ENCODE measurements at regions not wholly inside any gene's neighbourhood (a gene's known extent, or its start where the extent isn't known, plus 50 kb on each side); places are given as distances from the start of the nearest gene placed in this dataset.

GRCh38 chr12:114266536-114266935 is 139.4 kb downstream of the TBX5 start:
- TF ChIP-seq CTCF (IDR thresholded peaks at IDR 0.05; ENCODE audit: insufficient read depth, low read length, poor library complexity, severe bottlenecking), result no peak
- H3K27me3 ChIP-seq (ENCODE audit: control insufficient read depth, insufficient read depth, low read length), result no peaks in the 10 kb centered on the region
- H3K4me3 ChIP-seq (ENCODE audit: low read depth, low read length), result no peak overlapping the region
- no peaks in the 10 kb centered on the region for H3K36me3 ChIP-seq (ENCODE audit: control insufficient read depth, insufficient read depth, low read length)
- no peak for DNase-seq (ENCODE audit: low read depth)

GRCh38 chr12:114265036-114265435 is 140.9 kb downstream of the TBX5 start:
- TF ChIP-seq CTCF (IDR thresholded peaks at IDR 0.05; ENCODE audit: insufficient read depth, low read length, poor library complexity, severe bottlenecking), result no peak
- Histone ChIP-seq H3K27me3 (ENCODE audit: control insufficient read depth, insufficient read depth, low read length) (no peaks in the 10 kb centered on the region), H3K36me3 (ENCODE audit: control insufficient read depth, insufficient read depth, low read length) (no peaks in the 10 kb centered on the region), H3K4me3 (ENCODE audit: low read depth, low read length) (no peak overlapping the region)
- no peak for DNase-seq (ENCODE audit: low read depth)

GRCh38 chr12:114263056-114263805 is 142.7 kb downstream of the TBX5 start:
- Histone ChIP-seq H3K36me3 (ENCODE audit: control insufficient read depth, insufficient read depth, low read length) (no peaks in the 10 kb centered on the region), H3K27me3 (ENCODE audit: control insufficient read depth, insufficient read depth, low read length) (no peaks in the 10 kb centered on the region), H3K4me3 (ENCODE audit: low read depth, low read length) (no peak overlapping the region)
- no peak for DNase-seq (ENCODE audit: low read depth)
- TF ChIP-seq CTCF (IDR thresholded peaks at IDR 0.05; ENCODE audit: insufficient read depth, low read length, poor library complexity, severe bottlenecking), result no peak

GRCh38 chr12:114257687-114258086 is 148.3 kb downstream of the TBX5 start:
- Histone ChIP-seq H3K27me3 (ENCODE audit: control insufficient read depth, insufficient read depth, low read length) (no peaks in the 10 kb centered on the region), H3K36me3 (ENCODE audit: control insufficient read depth, insufficient read depth, low read length) (no peaks in the 10 kb centered on the region), H3K4me3 (ENCODE audit: low read depth, low read length) (no peak overlapping the region)
- DNase-seq (ENCODE audit: low read depth), result no peak
- TF ChIP-seq CTCF (IDR thresholded peaks at IDR 0.05; ENCODE audit: insufficient read depth, low read length, poor library complexity, severe bottlenecking), result no peak

- Histone ChIP-seq H3K4me3 (ENCODE audit: low read depth, low read length) (no peak overlapping the region), H3K27me3 (ENCODE audit: control insufficient read depth, insufficient read depth, low read length) (no peaks in the 10 kb centered on the region), H3K36me3 (ENCODE audit: control insufficient read depth, insufficient read depth, low read length) (no peaks in the 10 kb centered on the region)
- no peak for TF ChIP-seq CTCF (IDR thresholded peaks at IDR 0.05; ENCODE audit: insufficient read depth, low read length, poor library complexity, severe bottlenecking)
- DNase-seq (ENCODE audit: low read depth), result no peak
These were observed 150.9 kb downstream of the TBX5 start for GRCh38 chr12:114254998-114255397.

Data from kidney epithelial cell (primary cell).